DMS 273 treated with DMSO at 0.1 percent for 48 hours (cell line): ENCODE measurements at regions not wholly inside any gene's neighbourhood (a gene's known extent, or its start where the extent isn't known, plus 50 kb on each side); places are given as distances from the start of the nearest gene placed in this dataset.

Experiments
- DNase-seq: peaks from one replicate; lab custom pipeline; 2025; lab: John Stamatoyannopoulos, UW

GRCh38 chr9:135009051-135009560, 78.4 kb upstream of the OLFM1 start:
- DNase-seq: no peak

GRCh38 chr9:135009794-135010585, 77.5 kb upstream of the OLFM1 start:
- no peak for DNase-seq

GRCh38 chr9:135010586-135010860, 76.9 kb upstream of the OLFM1 start:
- no peak for DNase-seq

- no peak for DNase-seq
Measured at GRCh38 chr9:135010921-135011320, 76.5 kb upstream of the OLFM1 start.

GRCh38 chr9:135012166-135012565, 75.3 kb upstream of the OLFM1 start:
- DNase-seq: no peak

- no peak for DNase-seq
Measured at GRCh38 chr9:135014311-135015010, 73.0 kb upstream of the OLFM1 start.

GRCh38 chr9:135015096-135015495, 72.4 kb upstream of the OLFM1 start:
- no peak for DNase-seq

- DNase-seq: no peak
Measured at GRCh38 chr9:135015565-135015964, 71.9 kb upstream of the OLFM1 start.

- DNase-seq: no peak
Measured at GRCh38 chr9:135016037-135016640, 71.3 kb upstream of the OLFM1 start.

- no peak for DNase-seq
Measured at GRCh38 chr9:135016876-135017275, 70.6 kb upstream of the OLFM1 start.

- DNase-seq: no peak
Measured at GRCh38 chr9:135017899-135018298, 69.6 kb upstream of the OLFM1 start.

GRCh38 chr9:135018306-135018915, 69.1 kb upstream of the OLFM1 start:
- DNase-seq: no peak

- DNase-seq: no peak
Measured at GRCh38 chr9:135019224-135019623, 68.2 kb upstream of the OLFM1 start.

- DNase-seq: no peak
Measured at GRCh38 chr9:135020481-135021392, 66.7 kb upstream of the OLFM1 start.

GRCh38 chr9:135021393-135021789, 66.1 kb upstream of the OLFM1 start:
- DNase-seq: no peak

- no peak for DNase-seq
Measured at GRCh38 chr9:135022191-135022870, 65.1 kb upstream of the OLFM1 start.

- no peak for DNase-seq
Measured at GRCh38 chr9:135023088-135023785, 64.2 kb upstream of the OLFM1 start.

GRCh38 chr9:135023786-135024405, 63.6 kb upstream of the OLFM1 start:
- no peak for DNase-seq

- DNase-seq: no peak
Measured at GRCh38 chr9:135029463-135029862, 58.0 kb upstream of the OLFM1 start.
